GM19043 (cell line): ENCODE measurements at regions not wholly inside any gene's neighbourhood (a gene's known extent, or its start where the extent isn't known, plus 50 kb on each side); places are given as distances from the start of the nearest gene placed in this dataset.
"Not testable (repeated sequence)": the region's sequence is repeated elsewhere in the genome, so short reads cannot be mapped to it uniquely, and the experiment has no call there.

Experiments
- ATAC-seq: cut with Tn5 transposase; IDR thresholded peaks from one replicate; pipeline ENCODE4 v1.9.1; 2021; ENCODE audit warnings: low read depth; ENCODE audit not compliant: unreplicated experiment

DNA sequence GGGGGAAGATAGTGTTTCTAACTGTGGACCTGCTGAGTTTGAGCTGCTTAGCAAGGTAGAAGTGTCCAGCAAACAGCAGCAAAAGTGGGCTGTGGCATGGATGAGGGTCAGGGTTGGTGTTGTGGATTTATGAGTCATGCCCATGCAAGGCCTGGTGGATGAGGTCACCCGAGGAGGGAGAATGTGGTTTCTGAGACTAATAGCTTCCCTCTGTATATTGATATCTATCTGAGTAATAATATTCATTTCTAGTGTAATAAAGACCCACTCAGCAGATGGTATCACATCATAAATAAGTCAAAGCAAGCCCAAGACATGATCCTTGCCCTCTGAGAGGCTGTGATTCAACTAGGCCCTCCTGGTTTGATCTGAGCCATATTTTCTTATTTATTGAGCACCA lies 597.8 kb upstream of the CLINT1 start:
- no peak for ATAC-seq

GRCh38 chr5:158456241-158456640 lies 597.3 kb upstream of the CLINT1 start:
- ATAC-seq, result no peak

GRCh38 chr5:158451993-158452672 lies 593.2 kb upstream of the CLINT1 start:
- no peak for ATAC-seq

DNA sequence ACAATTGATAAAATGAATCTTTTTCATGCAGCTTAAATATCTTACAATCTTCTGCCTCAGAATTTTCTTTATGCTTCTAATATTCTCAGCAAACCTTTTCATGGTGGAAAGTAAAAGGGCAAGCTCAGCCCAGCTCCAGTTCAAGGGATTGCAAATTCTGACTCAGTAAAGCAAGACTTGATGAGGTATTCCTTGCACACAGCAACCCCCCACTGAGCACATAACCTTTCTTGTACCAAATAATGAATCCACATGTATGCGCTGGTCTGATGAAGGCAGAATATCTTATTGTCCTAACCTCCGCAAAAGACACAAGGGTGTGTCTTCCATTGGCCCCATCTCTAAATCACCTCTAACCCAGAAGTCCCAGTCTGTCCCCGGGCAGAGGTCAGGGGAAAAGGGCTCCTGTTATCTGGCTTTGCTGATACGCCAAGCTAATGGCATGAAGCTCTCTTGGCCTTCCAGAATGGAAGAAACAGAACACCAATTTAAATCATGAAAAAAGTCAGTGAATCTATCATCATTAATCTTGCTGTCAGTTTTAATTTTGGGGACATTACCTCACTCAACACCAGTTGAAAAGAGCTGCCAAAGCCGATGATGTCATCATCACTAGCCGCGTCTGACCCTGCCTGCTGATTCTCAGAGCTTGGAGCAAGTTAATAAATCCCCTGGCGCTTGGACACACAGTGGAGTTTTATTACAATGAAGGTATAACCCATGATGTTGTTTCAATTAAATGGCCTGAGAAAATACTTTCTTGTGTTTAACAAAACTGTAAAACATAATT lies 592.5 kb upstream of the CLINT1 start:
- ATAC-seq, result no peak

GRCh38 chr5:158450751-158451171 lies 591.8 kb upstream of the CLINT1 start:
- no peak for ATAC-seq

- not testable (repeated sequence) for ATAC-seq
Measured at GRCh38 chr5:158446761-158447160, 587.8 kb upstream of the CLINT1 start.

- not testable (repeated sequence) for ATAC-seq
Measured at GRCh38 chr5:158439204-158439603, 580.3 kb upstream of the CLINT1 start.

DNA sequence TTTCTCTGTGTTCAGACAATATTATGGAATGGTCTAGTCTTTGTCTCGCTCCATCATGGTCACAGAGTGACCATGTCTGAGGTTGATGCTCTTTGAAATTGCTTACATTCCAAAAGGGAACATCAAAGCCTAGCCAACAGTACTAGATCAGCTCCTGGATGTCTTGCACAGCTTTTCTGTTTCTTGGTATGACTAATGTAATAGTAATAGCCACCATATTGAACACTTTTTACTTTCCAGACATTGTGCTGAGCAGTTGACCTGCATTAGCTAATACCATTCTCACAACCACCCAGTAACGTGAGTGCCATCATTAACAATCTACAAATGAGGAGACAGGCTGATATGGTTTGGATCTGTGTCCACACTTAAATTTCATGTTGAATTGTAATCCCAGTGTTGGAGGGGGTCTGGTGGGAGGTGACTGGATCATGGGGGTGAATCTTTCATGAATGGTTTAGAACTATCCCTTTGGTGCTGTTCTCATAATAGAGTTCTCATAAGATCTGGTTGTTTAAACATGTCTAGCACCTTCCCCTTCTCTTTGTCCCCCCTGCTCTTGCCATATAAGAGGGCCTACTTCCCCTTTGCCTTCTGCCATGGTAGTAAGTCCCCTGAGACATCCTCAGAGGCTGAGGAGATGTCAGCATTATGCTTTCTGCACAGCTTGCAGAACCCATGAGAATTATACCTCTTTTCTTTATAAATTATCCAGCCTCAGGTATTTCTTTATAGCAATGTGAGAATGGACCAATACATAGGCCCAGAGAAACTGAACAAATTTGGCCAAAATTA lies 577.5 kb upstream of the CLINT1 start:
- no peak for ATAC-seq

DNA sequence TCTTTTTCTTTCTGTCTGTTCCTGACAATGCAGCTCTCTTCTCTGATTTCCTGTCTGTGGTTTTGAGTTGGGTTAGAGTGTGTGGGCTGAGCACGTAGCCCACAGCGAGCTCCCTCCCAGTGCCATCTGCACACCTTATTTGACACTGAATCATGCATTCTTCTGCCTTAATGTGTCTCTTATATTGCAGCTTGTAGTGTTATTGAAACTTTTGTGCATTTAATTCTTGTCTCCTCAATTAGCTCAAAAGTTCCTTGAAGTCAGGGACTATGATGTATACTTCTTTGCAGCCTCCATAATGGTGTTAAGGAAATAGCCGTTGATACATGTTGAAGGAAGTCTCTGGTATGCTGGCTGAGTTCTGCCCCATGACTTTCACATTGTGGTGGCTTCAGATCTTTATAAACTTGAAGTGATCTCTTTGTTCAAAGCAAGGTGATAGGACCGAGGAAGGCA lies 576.2 kb upstream of the CLINT1 start:
- ATAC-seq, result peak; percentile 70

DNA sequence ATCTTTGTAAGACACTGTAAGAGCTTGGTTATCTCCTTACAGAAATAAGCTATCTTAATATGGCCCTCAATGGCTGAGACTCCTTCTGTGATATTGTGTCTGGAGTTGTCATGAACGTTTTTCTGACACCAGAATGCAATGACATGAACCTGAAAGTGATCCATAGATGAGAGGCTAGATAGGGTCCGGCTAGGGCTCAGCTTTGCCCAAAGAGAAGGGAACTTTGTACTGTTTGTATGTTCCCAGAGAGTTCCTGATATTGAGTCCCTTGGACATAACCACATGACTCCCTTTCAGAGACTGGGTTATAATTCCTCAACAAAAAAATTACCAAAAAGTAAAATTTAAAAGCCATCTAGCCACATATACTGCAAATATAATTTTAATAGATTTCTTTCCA lies 575.8 kb upstream of the CLINT1 start:
- no peak for ATAC-seq

DNA sequence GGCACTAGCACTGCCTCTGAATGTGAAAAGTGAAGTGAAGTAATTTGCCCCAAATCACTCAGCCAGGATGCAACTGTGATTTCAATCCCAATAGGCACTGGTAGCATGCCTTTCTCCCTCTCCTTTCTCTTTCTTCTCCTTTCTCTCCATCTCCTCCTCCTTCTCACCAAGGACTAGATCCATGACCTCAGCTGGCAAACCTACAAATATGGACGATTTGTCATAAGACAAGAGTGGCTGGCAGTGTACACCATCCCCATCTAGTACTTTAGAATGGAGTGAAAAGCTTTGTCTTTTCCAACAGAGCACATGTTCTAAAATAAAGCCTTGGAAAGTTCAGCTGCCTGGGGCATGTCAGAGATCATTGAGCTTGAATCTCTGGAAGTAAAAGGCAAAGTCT lies 574.7 kb upstream of the CLINT1 start:
- ATAC-seq, result no peak

DNA sequence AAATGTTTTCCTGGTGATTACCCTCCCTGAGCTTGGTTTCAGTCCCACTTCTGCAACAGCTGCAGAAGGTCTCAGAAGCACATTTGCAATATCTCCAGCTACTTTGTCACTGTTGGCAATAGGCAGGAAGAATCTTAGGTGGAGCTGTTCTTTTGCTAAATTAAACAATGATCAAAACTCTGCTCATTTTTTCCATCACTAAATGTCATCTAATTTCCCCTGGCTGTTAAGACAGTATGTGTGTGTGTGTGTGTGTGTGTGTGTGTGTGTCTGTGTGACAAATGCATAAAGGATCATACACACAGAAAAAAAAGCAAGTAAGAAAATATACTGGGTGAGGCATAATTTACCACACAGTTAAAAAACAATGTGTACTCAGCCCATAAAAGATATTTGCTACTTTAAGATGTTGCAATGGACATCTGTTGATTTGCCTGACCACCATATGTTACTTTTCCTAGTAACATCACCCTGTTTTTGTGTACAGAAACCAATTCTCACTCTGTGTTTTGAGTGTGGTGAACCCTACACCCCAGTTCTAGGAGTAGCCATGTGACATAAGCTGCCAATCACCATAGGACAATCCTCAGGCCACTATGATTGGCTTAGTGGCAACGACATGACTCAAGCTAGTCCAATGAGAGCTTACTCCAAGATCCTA lies 572.6 kb upstream of the CLINT1 start:
- ATAC-seq, result no peak

GRCh38 chr5:158430798-158431167 lies 571.8 kb upstream of the CLINT1 start:
- ATAC-seq, result no peak

GRCh38 chr5:158430166-158430797 lies 571.3 kb upstream of the CLINT1 start:
- no peak for ATAC-seq

GRCh38 chr5:158429564-158429963 lies 570.6 kb upstream of the CLINT1 start:
- ATAC-seq, result no peak

GRCh38 chr5:158423623-158424200 lies 564.8 kb upstream of the CLINT1 start:
- no peak for ATAC-seq

DNA sequence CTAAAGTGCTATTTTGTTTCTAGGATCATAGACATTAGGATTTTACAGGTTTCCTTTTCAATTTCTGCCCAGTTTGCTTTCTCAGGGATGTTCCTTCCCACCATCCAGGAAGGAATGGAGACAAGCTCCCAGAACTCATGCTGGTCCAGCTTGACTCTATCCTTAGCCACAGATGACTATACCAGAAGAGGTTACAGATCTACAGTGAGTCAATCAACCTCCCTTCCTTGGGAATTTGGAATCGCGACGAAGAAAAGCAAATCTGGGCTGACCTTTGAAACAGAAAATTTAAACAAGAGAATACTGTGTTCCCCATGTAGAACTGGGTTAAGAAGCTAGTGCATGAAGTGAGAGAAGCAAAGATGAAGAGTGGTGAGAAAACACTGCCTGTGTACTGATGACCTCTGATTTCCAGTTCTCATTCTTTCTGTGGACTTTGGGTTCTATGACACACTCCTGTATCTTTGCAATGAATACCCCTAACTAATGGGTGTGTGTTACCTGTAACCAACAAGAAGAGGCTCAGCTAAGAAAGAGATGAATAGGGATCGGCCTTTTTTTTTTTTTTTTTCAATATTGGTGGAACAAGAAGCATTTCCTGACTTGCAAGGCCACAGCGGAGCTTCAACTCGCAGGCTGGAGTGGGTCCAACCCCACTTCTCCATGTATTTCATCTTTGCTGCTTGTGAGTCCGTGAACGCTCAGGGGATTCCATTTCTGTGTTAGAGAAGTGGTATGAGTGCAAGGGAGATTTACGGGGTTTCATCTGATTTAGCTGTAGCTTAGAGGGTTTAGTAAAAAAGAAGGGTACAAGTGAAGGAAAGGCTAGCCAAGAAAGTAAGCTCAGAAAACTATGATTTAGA lies 563.9 kb upstream of the CLINT1 start:
- no peak for ATAC-seq

- ATAC-seq, result no peak
Measured at GRCh38 chr5:158421319-158421718, 562.4 kb upstream of the CLINT1 start.

DNA sequence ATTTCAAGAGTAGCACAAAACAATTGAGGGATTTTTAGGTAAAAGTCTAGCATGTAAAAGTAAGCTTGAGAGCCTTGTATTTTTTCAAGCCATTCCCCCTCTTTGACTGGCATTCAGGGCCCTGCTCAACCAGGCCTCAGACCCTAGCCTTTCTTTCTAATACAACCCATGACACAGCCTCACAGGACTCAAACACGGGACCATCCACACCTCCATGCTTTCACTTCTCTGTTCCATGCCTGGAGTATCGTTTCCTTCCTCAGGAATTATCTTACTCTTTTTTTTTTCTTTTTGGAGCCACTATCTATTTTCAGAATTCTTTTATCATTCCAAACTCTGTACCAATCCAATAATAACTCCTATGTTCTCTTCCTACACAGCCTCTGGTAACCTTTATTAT lies 560.2 kb upstream of the CLINT1 start:
- ATAC-seq, result no peak
